ENCODE measurements at regions not wholly inside any gene's neighbourhood (a gene's known extent, or its start where the extent isn't known, plus 50 kb on each side); places are given as distances from the start of the nearest gene placed in this dataset.

DNA sequence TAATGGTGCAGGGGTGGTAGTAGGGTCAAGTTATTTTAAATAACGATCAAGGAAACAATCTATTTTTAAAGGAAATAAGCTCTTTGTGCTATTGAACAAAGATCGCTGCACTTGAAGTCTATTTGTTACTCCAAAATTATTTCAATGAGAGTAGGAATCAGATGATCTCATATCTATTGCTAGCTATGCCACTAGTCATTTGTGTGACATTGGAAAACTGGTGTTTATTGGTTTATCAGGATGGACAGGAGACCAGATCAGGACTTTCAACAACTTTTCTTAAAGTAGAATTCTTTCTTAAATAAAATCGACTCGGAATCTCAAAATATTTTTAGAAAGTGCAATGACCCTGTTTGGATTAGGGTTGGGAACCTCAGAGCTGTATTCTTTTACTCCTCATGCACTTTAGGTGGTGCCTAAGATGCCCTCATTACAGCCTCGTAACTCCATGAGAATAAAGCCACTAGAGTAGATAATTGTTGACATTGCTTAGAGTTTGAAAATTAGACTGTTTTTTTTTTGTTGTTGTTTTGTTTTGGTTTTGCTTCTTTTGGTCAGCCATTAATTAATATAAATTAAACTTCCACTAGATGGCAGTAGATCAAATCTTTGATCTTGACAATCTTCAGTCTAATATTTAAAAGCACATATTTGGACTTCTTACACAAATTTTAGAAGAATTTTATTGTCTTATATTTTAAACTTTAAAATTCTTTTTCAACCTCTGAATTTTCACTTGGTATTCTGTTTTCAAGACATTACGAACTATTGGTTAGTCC is 352.4 kb downstream of the USP25 start:
- no peaks in the 10 kb centered on the region for H3K9me3 Mint-ChIP-seq
- intact Hi-C loops (cut with micrococcal nuclease): loop anchor here (2.0 kb wide), 1 partner anchor 249 kb away; no protein-coding TSS in a partner anchor

DNA sequence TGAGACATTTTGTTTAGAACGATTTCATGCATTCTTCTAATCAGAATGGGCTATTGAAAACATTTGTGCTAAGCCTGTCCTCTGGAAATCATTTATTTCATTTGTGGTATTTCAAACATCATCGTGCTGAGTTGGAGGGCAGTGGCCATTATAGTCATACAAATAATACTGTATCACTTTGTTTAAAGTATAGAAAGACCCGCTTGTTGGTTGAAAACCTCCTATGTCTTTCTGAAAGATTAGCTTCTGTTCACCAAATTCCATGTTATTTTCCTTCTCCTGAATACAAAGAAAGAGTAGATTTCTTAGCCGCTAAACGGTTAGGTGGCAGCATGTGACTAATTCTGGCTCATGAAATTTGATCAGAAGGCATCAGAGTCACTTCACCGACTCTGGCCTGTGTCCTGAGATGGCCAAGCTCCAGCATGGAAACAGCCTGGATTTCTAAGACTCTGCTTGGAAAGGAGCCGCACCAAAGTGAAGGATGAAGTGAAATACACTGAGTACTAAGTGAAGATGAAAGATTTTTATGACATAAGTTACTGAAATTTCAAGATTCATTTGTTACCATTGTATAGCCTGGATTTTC is 355.1 kb downstream of the USP25 start:
- Mint-ChIP-seq H3K36me3 (no peaks in the 10 kb centered on the region), H3K27me3 (no peaks in the 10 kb centered on the region), H3K9me3 (no peaks in the 10 kb centered on the region), H3K4me1 (ENCODE audit: low read depth) (no peaks in the 10 kb centered on the region), H3K27ac (no peak overlapping the region), H3K4me3 (no peak overlapping the region)
- CTCF ChIA-PET: interaction anchor here (1.6 kb wide), 1 partner anchor 246 kb away, joined by 4 read pairs; no protein-coding TSS in a partner anchor
- POLR2A ChIA-PET: no interaction called here
- no peak for DNase-seq
- intact Hi-C loops (cut with micrococcal nuclease): no loop called here

More for the DNA sequence above, 352.4 kb downstream of the USP25 start:
- no peak overlapping the region for H3K27ac Mint-ChIP-seq
- H3K36me3 Mint-ChIP-seq: no peaks in the 10 kb centered on the region
- POLR2A ChIA-PET: no interaction called here
- no peak overlapping the region for H3K4me3 Mint-ChIP-seq
- no peak for DNase-seq
- H3K27me3 Mint-ChIP-seq: no peaks in the 10 kb centered on the region
- H3K4me1 Mint-ChIP-seq (ENCODE audit: low read depth): no peaks in the 10 kb centered on the region
- CTCF ChIA-PET: interaction anchor here (0.5 to 1.2 kb wide), 3 partner anchors 29 to 248 kb away, joined by 3 to 10 read pairs (median 3); no protein-coding TSS in a partner anchor

DNA sequence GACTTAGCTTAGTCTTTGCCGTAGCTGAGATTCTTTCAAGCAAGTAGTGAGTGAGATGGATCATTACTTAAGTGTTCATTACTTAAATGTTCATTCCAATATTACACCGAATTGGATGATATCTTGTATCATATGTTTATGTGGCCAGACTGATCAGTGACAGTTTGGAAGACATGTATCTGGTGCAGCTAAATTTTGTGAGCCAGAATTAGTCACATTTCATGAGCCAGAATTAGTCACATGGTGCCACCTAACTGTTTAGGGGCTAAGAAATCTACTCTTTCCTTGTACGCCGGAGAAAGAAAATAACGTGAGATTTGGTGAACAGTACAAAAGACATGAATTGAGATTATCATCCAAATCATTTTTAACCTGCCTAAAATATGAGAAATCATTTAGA is 355.6 kb downstream of the USP25 start:
- no peaks in the 10 kb centered on the region for H3K27me3 Mint-ChIP-seq
- ChIA-PET POLR2A (no interaction called here), CTCF (no interaction called here)
- H3K27ac Mint-ChIP-seq: no peak overlapping the region
- H3K4me3 Mint-ChIP-seq: no peak overlapping the region
- no peaks in the 10 kb centered on the region for H3K36me3 Mint-ChIP-seq
- intact Hi-C loops (cut with micrococcal nuclease): no loop called here
- no peaks in the 10 kb centered on the region for H3K4me1 Mint-ChIP-seq (ENCODE audit: low read depth)
- no peaks in the 10 kb centered on the region for H3K9me3 Mint-ChIP-seq
- no peak for DNase-seq

DNA sequence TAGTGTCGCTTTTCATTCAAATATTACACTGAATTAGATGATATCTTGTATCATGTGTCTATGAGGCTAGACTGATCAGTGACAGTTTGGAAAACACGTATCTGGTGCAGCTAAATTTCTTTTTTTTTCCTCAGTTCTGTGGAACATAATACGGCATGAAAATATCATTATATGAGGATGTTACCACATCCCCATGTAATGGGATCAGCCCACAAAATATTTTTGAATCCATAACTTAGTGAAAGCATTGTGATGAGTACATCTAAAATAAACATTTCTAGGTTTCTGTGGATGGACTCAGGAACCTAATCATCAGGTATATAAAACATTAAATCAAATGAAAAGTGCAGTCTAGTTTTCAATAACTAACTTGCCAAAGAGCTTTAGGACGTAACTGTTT is 356.3 kb downstream of the USP25 start:
- no peaks in the 10 kb centered on the region for H3K36me3 Mint-ChIP-seq
- no peak overlapping the region for H3K4me3 Mint-ChIP-seq
- ChIA-PET CTCF (interaction anchor here (0.6 kb wide), 1 partner anchor 724 kb away, joined by 3 read pairs; no protein-coding TSS in a partner anchor), POLR2A (no interaction called here)
- H3K27me3 Mint-ChIP-seq: no peaks in the 10 kb centered on the region
- no peaks in the 10 kb centered on the region for H3K4me1 Mint-ChIP-seq (ENCODE audit: low read depth)
- DNase-seq: no peak
- no peak overlapping the region for H3K27ac Mint-ChIP-seq
- intact Hi-C loops (cut with micrococcal nuclease): no loop called here
- no peaks in the 10 kb centered on the region for H3K9me3 Mint-ChIP-seq

DNA sequence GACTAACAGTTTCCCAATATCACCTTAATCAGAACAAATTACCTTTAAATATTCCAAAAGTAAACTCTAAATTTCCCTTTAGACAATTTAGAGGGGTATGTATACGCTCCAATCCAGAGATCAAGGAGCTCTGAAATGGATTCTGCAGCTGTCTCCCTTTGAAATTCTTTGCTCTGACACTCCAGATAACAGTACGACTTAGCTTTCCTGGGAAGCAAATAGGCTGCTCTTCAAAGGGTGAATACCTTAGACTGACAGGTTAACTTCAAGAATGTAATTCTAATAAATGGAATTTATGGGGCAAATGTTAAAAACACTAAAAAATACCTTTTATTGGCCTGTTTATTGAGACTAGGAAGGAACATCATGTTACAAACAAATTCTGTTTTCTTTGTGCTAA is 357.2 kb downstream of the USP25 start:
- ChIA-PET POLR2A (no interaction called here), CTCF (interaction anchor here (0.6 kb wide), 1 partner anchor 723 kb away, joined by 3 read pairs; no protein-coding TSS in a partner anchor)
- Mint-ChIP-seq H3K9me3 (no peaks in the 10 kb centered on the region), H3K4me1 (ENCODE audit: low read depth) (no peaks in the 10 kb centered on the region), H3K36me3 (no peaks in the 10 kb centered on the region), H3K27me3 (no peaks in the 10 kb centered on the region), H3K4me3 (no peak overlapping the region), H3K27ac (no peak overlapping the region)
- intact Hi-C loops (cut with micrococcal nuclease): no loop called here
- no peak for DNase-seq

DNA sequence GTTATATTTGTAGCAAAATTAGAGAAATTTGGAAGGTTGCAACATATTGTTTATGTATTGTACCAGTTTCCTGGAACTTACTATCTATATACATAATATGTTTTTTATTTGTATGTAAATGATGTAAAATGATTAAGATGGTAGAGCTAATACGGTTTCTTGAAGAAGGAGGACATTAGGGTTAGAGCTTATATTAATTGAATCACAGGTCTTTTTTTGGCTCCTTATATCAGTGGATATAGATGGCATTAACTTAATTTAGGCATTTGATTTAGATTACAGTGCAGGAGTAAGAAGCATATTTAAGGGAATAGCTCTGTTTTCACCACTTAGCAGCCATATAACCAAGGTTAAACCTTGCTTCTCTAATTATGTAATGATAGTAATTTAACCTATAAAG is 357.7 kb downstream of the USP25 start:
- no peaks in the 10 kb centered on the region for H3K27me3 Mint-ChIP-seq
- POLR2A ChIA-PET: no interaction called here
- no peak for DNase-seq
- no peaks in the 10 kb centered on the region for H3K9me3 Mint-ChIP-seq
- H3K4me1 Mint-ChIP-seq (ENCODE audit: low read depth): no peaks in the 10 kb centered on the region
- CTCF ChIA-PET: interaction anchor here (1.4 kb wide), 1 partner anchor 243 kb away, joined by 3 read pairs; no protein-coding TSS in a partner anchor
- no peaks in the 10 kb centered on the region for H3K36me3 Mint-ChIP-seq
- H3K4me3 Mint-ChIP-seq: no peak overlapping the region
- no peak overlapping the region for H3K27ac Mint-ChIP-seq
- intact Hi-C loops (cut with micrococcal nuclease): no loop called here

DNA sequence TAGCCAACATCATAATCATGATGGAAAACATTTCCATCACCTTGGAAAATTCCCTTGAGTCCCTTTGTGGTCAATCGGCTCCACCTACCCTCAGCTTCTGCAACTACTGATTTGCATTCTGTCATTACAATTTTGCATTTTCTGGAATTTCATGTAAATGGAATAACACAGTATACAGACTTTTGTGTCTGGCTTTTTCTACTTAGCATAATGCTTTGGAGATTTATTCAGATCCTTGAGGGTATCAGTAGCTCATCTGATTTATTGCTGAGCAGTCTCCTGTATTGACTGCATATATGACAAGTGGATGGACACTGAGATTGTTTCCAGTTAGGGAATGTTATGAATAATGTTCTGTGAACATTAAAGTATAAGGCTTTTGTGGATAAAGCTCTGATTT is 358.3 kb downstream of the USP25 start:
- Mint-ChIP-seq H3K27me3 (no peaks in the 10 kb centered on the region), H3K4me3 (no peak overlapping the region), H3K36me3 (no peaks in the 10 kb centered on the region), H3K9me3 (no peaks in the 10 kb centered on the region), H3K27ac (no peak overlapping the region), H3K4me1 (ENCODE audit: low read depth) (no peaks in the 10 kb centered on the region)
- ChIA-PET POLR2A (no interaction called here), CTCF (interaction anchor here (1.4 kb wide), 1 partner anchor 242 kb away, joined by 3 read pairs; no protein-coding TSS in a partner anchor)
- intact Hi-C loops (cut with micrococcal nuclease): no loop called here
- no peak for DNase-seq

DNA sequence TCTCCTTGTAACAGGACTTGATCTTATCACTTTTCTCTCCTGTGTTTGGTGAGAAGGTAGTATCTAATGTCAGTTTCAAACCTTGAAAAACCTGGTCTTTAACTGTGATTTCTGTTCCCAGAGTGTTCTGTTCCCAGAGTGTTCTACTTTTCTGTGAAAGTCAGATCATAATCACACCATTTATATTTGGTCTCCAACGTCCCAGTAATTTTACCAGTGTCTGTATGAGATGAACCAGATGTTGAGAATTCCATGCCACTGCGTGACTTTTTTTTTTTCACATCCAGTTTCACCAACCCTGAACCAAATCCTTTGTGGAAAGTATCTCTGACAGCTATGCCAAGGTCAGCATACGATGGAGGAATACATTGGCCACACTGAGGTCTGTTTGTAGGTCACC is 365.2 kb downstream of the USP25 start:
- Mint-ChIP-seq H3K9me3 (no peaks in the 10 kb centered on the region), H3K36me3 (no peaks in the 10 kb centered on the region), H3K4me3 (no peak overlapping the region), H3K27ac (no peak overlapping the region), H3K4me1 (ENCODE audit: low read depth) (no peaks in the 10 kb centered on the region), H3K27me3 (no peaks in the 10 kb centered on the region)
- POLR2A ChIA-PET: no interaction called here
- CTCF ChIA-PET: no interaction called here
- intact Hi-C loops (cut with micrococcal nuclease): no loop called here
- DNase-seq: no peak

DNA sequence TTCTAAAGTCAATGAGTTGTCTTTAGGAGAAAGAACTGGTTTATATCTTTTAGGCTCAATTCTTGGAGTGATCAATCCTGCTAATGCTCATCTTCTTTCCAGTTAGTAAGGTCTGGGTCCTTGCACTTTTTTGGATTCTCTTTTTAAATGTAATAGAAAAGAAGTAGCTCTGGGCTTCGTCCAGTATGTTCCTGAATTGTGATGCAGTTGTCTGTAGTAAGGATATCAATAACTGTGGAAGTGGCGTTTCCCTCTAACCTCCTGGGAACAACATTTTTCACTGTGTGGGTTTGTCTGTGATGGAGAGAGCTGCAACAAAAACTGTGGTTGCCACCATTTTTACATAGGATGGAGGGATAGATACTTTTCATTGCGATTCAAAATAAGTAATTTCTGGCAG is 367.2 kb downstream of the USP25 start:
- CTCF ChIA-PET: interaction anchor here (0.9 kb wide), 1 partner anchor 233 kb away, joined by 3 read pairs; no protein-coding TSS in a partner anchor
- Mint-ChIP-seq H3K36me3 (no peaks in the 10 kb centered on the region), H3K4me3 (no peak overlapping the region), H3K27ac (no peak overlapping the region), H3K4me1 (ENCODE audit: low read depth) (no peaks in the 10 kb centered on the region), H3K9me3 (no peaks in the 10 kb centered on the region), H3K27me3 (no peaks in the 10 kb centered on the region)
- no peak for DNase-seq
- POLR2A ChIA-PET: no interaction called here
- intact Hi-C loops (cut with micrococcal nuclease): no loop called here

DNA sequence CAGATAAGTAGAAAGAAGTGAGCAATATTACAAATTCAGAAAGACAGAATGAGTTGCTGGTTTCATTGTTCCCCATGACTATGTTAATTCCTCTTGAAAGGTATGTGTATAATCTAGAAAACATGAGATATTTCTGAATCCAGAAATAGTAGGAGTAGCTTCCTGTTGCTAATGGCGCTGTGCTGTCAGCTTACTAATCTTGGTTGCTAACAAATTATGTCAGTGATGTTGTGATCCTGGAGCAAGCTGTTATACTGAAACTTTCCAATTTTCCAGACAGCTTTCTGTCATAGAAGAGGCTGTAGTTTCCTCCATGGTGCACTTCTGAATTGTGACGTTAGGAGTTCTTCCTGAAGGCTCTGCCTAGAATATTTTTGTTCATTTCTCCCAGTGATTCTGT is 372.3 kb downstream of the USP25 start:
- Mint-ChIP-seq H3K9me3 (no peaks in the 10 kb centered on the region), H3K36me3 (no peaks in the 10 kb centered on the region), H3K4me3 (no peak overlapping the region), H3K4me1 (ENCODE audit: low read depth) (no peaks in the 10 kb centered on the region), H3K27me3 (no peaks in the 10 kb centered on the region), H3K27ac (no peak overlapping the region)
- ChIA-PET CTCF (no interaction called here), POLR2A (no interaction called here)
- DNase-seq: no peak
- intact Hi-C loops (cut with micrococcal nuclease): no loop called here

DNA sequence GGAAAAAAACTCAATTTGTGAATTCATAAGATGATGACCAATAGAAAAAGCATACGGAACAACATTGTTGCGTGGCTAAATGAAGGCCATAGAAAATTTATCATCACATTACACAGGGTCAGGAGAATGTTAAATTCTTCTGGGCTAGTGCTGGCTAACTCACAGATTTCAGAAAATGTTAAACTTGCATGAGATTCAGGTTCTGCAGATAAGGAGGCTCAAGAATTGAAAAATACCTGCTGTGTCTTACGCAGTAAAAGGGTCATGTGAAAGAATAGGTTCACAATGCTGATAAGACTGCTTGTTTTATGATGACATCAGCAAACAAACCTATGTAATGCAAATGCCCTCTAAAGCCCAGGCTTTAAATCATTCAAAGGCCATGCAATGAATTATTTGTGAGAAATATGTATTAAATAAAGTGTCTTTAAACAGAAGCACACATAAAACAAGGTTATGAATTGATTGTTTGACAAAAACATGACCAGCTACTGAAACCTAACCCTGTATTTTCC is 378.8 kb downstream of the USP25 start:
- Mint-ChIP-seq H3K27ac (no peak overlapping the region), H3K36me3 (no peaks in the 10 kb centered on the region), H3K4me1 (ENCODE audit: low read depth) (no peaks in the 10 kb centered on the region), H3K9me3 (no peaks in the 10 kb centered on the region), H3K4me3 (no peak overlapping the region), H3K27me3 (no peaks in the 10 kb centered on the region)
- intact Hi-C loops (cut with micrococcal nuclease): no loop called here
- CTCF ChIA-PET: no interaction called here
- POLR2A ChIA-PET: no interaction called here
- no peak for DNase-seq

DNA sequence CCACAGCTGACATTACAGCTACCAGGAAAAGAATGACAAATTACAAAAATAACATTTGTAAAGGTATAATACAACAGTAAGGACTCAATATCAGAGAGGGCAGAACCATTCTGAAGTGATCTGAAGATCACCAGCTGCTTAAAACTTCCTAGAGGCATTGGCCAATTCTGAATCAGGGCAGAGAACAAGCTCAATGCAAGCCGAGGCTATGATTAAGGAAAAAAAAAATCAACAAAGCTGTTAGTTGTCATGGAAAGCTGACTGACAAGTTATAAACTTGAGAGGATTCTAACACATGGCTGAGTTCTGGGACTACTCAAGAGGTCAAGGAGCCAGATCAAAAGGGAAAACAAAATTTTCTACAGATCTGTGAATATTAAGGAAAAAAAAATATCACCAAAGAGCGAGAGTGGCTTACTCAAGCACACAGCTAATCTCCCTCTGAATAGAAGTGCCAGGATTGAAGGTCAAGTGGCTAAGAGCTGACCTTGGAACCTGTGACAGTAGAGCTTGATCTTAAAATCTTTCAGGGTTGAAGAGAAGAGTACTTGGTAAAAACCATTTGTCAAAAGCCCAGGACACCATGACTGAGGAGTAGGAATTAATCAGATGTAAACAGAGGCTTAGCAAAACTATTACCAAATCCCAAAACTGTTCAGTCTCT is 383.4 kb downstream of the USP25 start:
- Mint-ChIP-seq H3K9me3 (peaks cover 2% of the 10 kb centered on the region), H3K36me3 (no peaks in the 10 kb centered on the region), H3K4me3 (no peak overlapping the region), H3K27ac (no peak overlapping the region), H3K4me1 (ENCODE audit: low read depth) (no peaks in the 10 kb centered on the region), H3K27me3 (no peaks in the 10 kb centered on the region)
- DNase-seq: no peak
- CTCF ChIA-PET: interaction anchor here (0.7 kb wide), 1 partner anchor 69 kb away, joined by 4 read pairs; no protein-coding TSS in a partner anchor
- intact Hi-C loops (cut with micrococcal nuclease): no loop called here
- POLR2A ChIA-PET: no interaction called here

All from activated CD4-positive, alpha-beta memory T cell treated with anti-CD3 and anti-CD28 coated beads for 36 hours (primary cell).